Ishikawa (cell line): ENCODE measurements at regions not wholly inside any gene's neighbourhood (a gene's known extent, or its start where the extent isn't known, plus 50 kb on each side); places are given as distances from the start of the nearest gene placed in this dataset.

ENCODE experiments used
- CEBPB ChIP-seq: IDR thresholded peaks from 2 replicates; pipeline ENCODE4 v1.6.1; 2012
- CREB1 ChIP-seq: IDR thresholded peaks from 2 replicates; pipeline ENCODE4 v1.6.1; 2012; ENCODE audit warnings: low read depth
- EGR1 ChIP-seq: IDR thresholded peaks from 2 replicates; pipeline ENCODE4 v1.6.1; 2012
- EP300 ChIP-seq: IDR thresholded peaks from 2 replicates; pipeline ENCODE4 v1.6.1; 2012; ENCODE audit warnings: borderline replicate concordance
- FOXM1 ChIP-seq: IDR thresholded peaks from 2 replicates; pipeline ENCODE4 v1.6.1; 2012; ENCODE audit warnings: low read depth, borderline replicate concordance
- MAX ChIP-seq: IDR thresholded peaks from 2 replicates; pipeline ENCODE4 v1.6.1; 2012
- NFIC ChIP-seq: IDR thresholded peaks from 2 replicates; pipeline ENCODE4 v1.6.1; 2012
- REST ChIP-seq: IDR thresholded peaks from 2 replicates; pipeline ENCODE4 v1.6.1; 2012; ENCODE audit warnings: low read depth, mild to moderate bottlenecking
- TAF1 ChIP-seq: IDR thresholded peaks from 2 replicates; pipeline ENCODE4 v1.6.1; 2012; ENCODE audit warnings: low read depth, mild to moderate bottlenecking
- USF1 ChIP-seq: IDR thresholded peaks from 2 replicates; pipeline ENCODE4 v1.6.1; 2012
- YY1 ChIP-seq: IDR thresholded peaks from 2 replicates; pipeline ENCODE4 v1.6.1; 2012; ENCODE audit warnings: low read depth

- no peak for TF ChIP-seq TAF1
- TF ChIP-seq EGR1: no peak
- TF ChIP-seq EP300: no peak
- no peak for TF ChIP-seq CEBPB
- no peak for TF ChIP-seq MAX
- no peak for TF ChIP-seq REST
- TF ChIP-seq CREB1: no peak
- TF ChIP-seq NFIC: no peak
- no peak for TF ChIP-seq YY1
- TF ChIP-seq FOXM1: no peak
- TF ChIP-seq USF1: no peak
Observed at GRCh38 chr3:84292128-84292527, 666.7 kb upstream of the CADM2 start.
